NCI-H1417 treated with DMSO at 0.1 percent for 48 hours (cell line): ENCODE measurements at regions not wholly inside any gene's neighbourhood (a gene's known extent, or its start where the extent isn't known, plus 50 kb on each side); places are given as distances from the start of the nearest gene placed in this dataset.

Experiments used
- DNase-seq: peaks from one replicate; lab custom pipeline; 2025; lab: John Stamatoyannopoulos, UW

GRCh38 chr12:124162151-124163110, 132.5 kb upstream of the RFLNA start:
- no peak for DNase-seq

GRCh38 chr12:124165695-124166094, 129.2 kb upstream of the RFLNA start:
- no peak for DNase-seq

GRCh38 chr12:124167141-124167540, 127.8 kb upstream of the RFLNA start:
- no peak for DNase-seq

- no peak for DNase-seq
Observed at GRCh38 chr12:124168016-124168786, 126.7 kb upstream of the RFLNA start.

- DNase-seq = no peak
Observed at GRCh38 chr12:124169577-124170284, 125.2 kb upstream of the RFLNA start.

GRCh38 chr12:124170760-124171159, 124.1 kb upstream of the RFLNA start:
- DNase-seq = no peak

- DNase-seq = no peak
Observed at GRCh38 chr12:124171231-124171979, 123.5 kb upstream of the RFLNA start.

GRCh38 chr12:124172636-124173035, 122.3 kb upstream of the RFLNA start:
- DNase-seq = no peak

GRCh38 chr12:124173692-124174091, 121.2 kb upstream of the RFLNA start:
- no peak for DNase-seq

- DNase-seq = no peak
Observed at GRCh38 chr12:124174451-124175348, 120.2 kb upstream of the RFLNA start.

GRCh38 chr12:124175704-124176103, 119.2 kb upstream of the RFLNA start:
- no peak for DNase-seq

- no peak for DNase-seq
Observed at GRCh38 chr12:124177276-124177950, 117.5 kb upstream of the RFLNA start.

GRCh38 chr12:124177951-124178316, 117.0 kb upstream of the RFLNA start:
- DNase-seq = no peak

- DNase-seq = no peak
Observed at GRCh38 chr12:124179936-124180607, 114.8 kb upstream of the RFLNA start.

GRCh38 chr12:124183172-124183571, 111.7 kb upstream of the RFLNA start:
- no peak for DNase-seq

GRCh38 chr12:124184456-124184855, 110.4 kb upstream of the RFLNA start:
- DNase-seq = no peak

GRCh38 chr12:124185971-124186686, 108.8 kb upstream of the RFLNA start:
- no peak for DNase-seq

GRCh38 chr12:124188084-124188483, 106.8 kb upstream of the RFLNA start:
- no peak for DNase-seq
